Fibroblast of lung (primary cell): ENCODE measurements at regions not wholly inside any gene's neighbourhood (a gene's known extent, or its start where the extent isn't known, plus 50 kb on each side); places are given as distances from the start of the nearest gene placed in this dataset.

Source experiments
- DNase-seq, 2 donors: peaks; one replicate each; pipeline versions ENCODE4 v3.0.0 to v3.0.0-alpha.2; 2010; ENCODE audit warnings: low read depth in 2 of 2
- H2AFZ ChIP-seq: 2 replicates; pipeline ENCODE4 v1.5.1; 2012; ENCODE audit warnings: low read length, control low read depth, inconsistent platforms
- H3K27ac ChIP-seq: 2 replicates; pipeline ENCODE4 v1.5.1; 2011; ENCODE audit warnings: low read length, control low read depth; ENCODE audit not compliant: insufficient read depth
- H3K27me3 ChIP-seq: 2 replicates; pipeline ENCODE4 v1.5.1; 2011; ENCODE audit warnings: mild to moderate bottlenecking, low read length; ENCODE audit not compliant: control insufficient read depth, insufficient read depth
- H3K36me3 ChIP-seq: 2 replicates; pipeline ENCODE4 v1.5.1; 2011; ENCODE audit warnings: low read length; ENCODE audit not compliant: control insufficient read depth, insufficient read depth
- H3K4me1 ChIP-seq: 2 replicates; pipeline ENCODE4 v1.5.1; 2011; ENCODE audit warnings: low read length; ENCODE audit not compliant: control insufficient read depth, insufficient read depth; ENCODE audit errors: extremely low read depth
- H3K4me2 ChIP-seq: 2 replicates; pipeline ENCODE4 v1.5.1; 2011; ENCODE audit warnings: low read length, control low read depth; ENCODE audit not compliant: insufficient read depth; ENCODE audit errors: extremely low read depth
- H3K4me3 ChIP-seq, 4 experiments: fragments of 200-600 bp in 1 of 4; sonication (generic) in 1 of 4; replicated peaks in 1 of 4; 2 replicates each; pipeline ENCODE4 v1.5.1; 2011 to 2016; ENCODE audit warnings: low read length in 4 of 4, low read depth in 3 of 4, mild to moderate bottlenecking in 3 of 4, control low read depth in 2 of 4, inconsistent platforms in 1 of 4, mixed read lengths in 1 of 4; ENCODE audit not compliant: insufficient read depth in 1 of 4; ENCODE audit errors: control extremely low read depth in 1 of 4
- H3K79me2 ChIP-seq: 2 replicates; pipeline ENCODE4 v1.5.1; 2012; ENCODE audit warnings: mild to moderate bottlenecking, low read length, inconsistent platforms; ENCODE audit not compliant: control insufficient read depth, insufficient read depth
- H3K9ac ChIP-seq: 2 replicates; pipeline ENCODE4 v1.5.1; 2011; ENCODE audit warnings: mild to moderate bottlenecking, low read length, control low read depth; ENCODE audit not compliant: insufficient read depth
- H3K9me3 ChIP-seq: 2 replicates; pipeline ENCODE4 v1.5.1; 2012; ENCODE audit warnings: low read depth, low read length; ENCODE audit not compliant: control insufficient read depth, insufficient read depth
- H4K20me1 ChIP-seq: 2 replicates; pipeline ENCODE4 v1.5.1; 2011; ENCODE audit warnings: low read length; ENCODE audit not compliant: control insufficient read depth, insufficient read depth; ENCODE audit errors: extremely low read depth
- EZH2 ChIP-seq: IDR thresholded peaks from 2 replicates; pipeline ENCODE4 v1.5.1; 2012; ENCODE audit warnings: low read length, control low read depth, mild to moderate bottlenecking; ENCODE audit errors: missing control alignments
- TF ChIP-seq, protein P1 (sequence below), 2 donors: IDR thresholded peaks in 1 of 2; conservative IDR thresholded peaks in 1 of 2; 1 replicate in 1 of 2; 2 replicates in 1 of 2; pipeline ENCODE4 v1.5.1; 2011 to 2012; ENCODE audit warnings: low read length in 2 of 2, control low read depth in 1 of 2, inconsistent platforms in 1 of 2, low read depth in 1 of 2, mild to moderate bottlenecking in 1 of 2

DNA sequence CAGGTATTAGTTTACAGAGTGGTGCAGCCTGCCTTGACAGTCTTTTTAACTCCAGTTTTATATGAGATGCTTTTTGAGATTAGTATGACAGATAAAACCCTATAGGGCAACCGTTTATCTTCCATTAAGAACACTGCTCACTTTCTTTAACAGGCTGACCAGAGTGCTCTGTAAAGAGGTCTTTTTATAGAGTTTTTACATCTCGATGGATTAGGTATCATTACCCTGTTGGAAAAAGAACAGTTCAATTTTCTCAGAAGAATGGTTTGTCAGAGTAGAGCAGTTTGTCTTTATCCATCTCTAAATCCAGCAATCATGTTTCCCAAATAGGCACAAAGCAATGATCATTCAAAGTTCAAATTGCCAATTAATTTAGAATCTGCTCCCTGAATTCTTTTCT is 395.2 kb upstream of the ARGLU1 start:
- no peaks in the 10 kb centered on the region for H3K27me3 ChIP-seq
- no peaks in the 10 kb centered on the region for H3K36me3 ChIP-seq
- no peak overlapping the region for H3K27ac ChIP-seq
- no peaks in the 10 kb centered on the region for H4K20me1 ChIP-seq
- no peaks in the 10 kb centered on the region for H3K9me3 ChIP-seq
- no peak overlapping the region for H3K9ac ChIP-seq
- no peak overlapping the region for H2AFZ ChIP-seq
- no peak overlapping the region for H3K4me3 ChIP-seq
- DNase-seq, result no peak
- H3K4me1 ChIP-seq, result no peaks in the 10 kb centered on the region
- no peak overlapping the region for H3K4me2 ChIP-seq
- TF ChIP-seq EZH2, result no peak
- TF ChIP-seq, protein P1, sequence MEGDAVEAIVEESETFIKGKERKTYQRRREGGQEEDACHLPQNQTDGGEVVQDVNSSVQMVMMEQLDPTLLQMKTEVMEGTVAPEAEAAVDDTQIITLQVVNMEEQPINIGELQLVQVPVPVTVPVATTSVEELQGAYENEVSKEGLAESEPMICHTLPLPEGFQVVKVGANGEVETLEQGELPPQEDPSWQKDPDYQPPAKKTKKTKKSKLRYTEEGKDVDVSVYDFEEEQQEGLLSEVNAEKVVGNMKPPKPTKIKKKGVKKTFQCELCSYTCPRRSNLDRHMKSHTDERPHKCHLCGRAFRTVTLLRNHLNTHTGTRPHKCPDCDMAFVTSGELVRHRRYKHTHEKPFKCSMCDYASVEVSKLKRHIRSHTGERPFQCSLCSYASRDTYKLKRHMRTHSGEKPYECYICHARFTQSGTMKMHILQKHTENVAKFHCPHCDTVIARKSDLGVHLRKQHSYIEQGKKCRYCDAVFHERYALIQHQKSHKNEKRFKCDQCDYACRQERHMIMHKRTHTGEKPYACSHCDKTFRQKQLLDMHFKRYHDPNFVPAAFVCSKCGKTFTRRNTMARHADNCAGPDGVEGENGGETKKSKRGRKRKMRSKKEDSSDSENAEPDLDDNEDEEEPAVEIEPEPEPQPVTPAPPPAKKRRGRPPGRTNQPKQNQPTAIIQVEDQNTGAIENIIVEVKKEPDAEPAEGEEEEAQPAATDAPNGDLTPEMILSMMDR (conservative IDR thresholded peaks at IDR 0.05 in 1 of 2, IDR thresholded peaks at IDR 0.05 in 1 of 2; ENCODE audit: low read depth in 1 of 2, low read length in 2 of 2), result no peak
- no peaks in the 10 kb centered on the region for H3K79me2 ChIP-seq

- H3K4me3 ChIP-seq, result no peak overlapping the region
- TF ChIP-seq EZH2, result no peak
- TF ChIP-seq, protein P1 (conservative IDR thresholded peaks at IDR 0.05 in 1 of 2, IDR thresholded peaks at IDR 0.05 in 1 of 2; ENCODE audit: low read depth in 1 of 2, low read length in 2 of 2), result no peak
- no peak overlapping the region for H3K4me2 ChIP-seq
- no peak overlapping the region for H3K27ac ChIP-seq
- no peaks in the 10 kb centered on the region for H4K20me1 ChIP-seq
- no peaks in the 10 kb centered on the region for H3K36me3 ChIP-seq
- DNase-seq, result no peak
- H2AFZ ChIP-seq, result no peak overlapping the region
- no peaks in the 10 kb centered on the region for H3K4me1 ChIP-seq
- no peak overlapping the region for H3K9ac ChIP-seq
- H3K79me2 ChIP-seq, result no peaks in the 10 kb centered on the region
- no peaks in the 10 kb centered on the region for H3K27me3 ChIP-seq
- H3K9me3 ChIP-seq, result no peaks in the 10 kb centered on the region
Measured at GRCh38 chr13:106961651-106962050, 393.7 kb upstream of the ARGLU1 start.

- H3K79me2 ChIP-seq, result no peaks in the 10 kb centered on the region
- H3K9me3 ChIP-seq, result no peaks in the 10 kb centered on the region
- no peak overlapping the region for H3K9ac ChIP-seq
- no peaks in the 10 kb centered on the region for H3K4me1 ChIP-seq
- H3K36me3 ChIP-seq, result no peaks in the 10 kb centered on the region
- no peaks in the 10 kb centered on the region for H3K27me3 ChIP-seq
- TF ChIP-seq, protein P1 (conservative IDR thresholded peaks at IDR 0.05 in 1 of 2, IDR thresholded peaks at IDR 0.05 in 1 of 2; ENCODE audit: low read depth in 1 of 2, low read length in 2 of 2), result no peak
- no peak for TF ChIP-seq EZH2
- H3K27ac ChIP-seq, result no peak overlapping the region
- no peak overlapping the region for H3K4me2 ChIP-seq
- H4K20me1 ChIP-seq, result no peaks in the 10 kb centered on the region
- no peak for DNase-seq
- H3K4me3 ChIP-seq, result no peak overlapping the region
- no peak overlapping the region for H2AFZ ChIP-seq
Measured at GRCh38 chr13:106961216-106961615, 393.3 kb upstream of the ARGLU1 start.
